SKM-1 treated with dmso at 0.1 percent for 144 hours (cell line): ENCODE measurements at regions not wholly inside any gene's neighbourhood (a gene's known extent, or its start where the extent isn't known, plus 50 kb on each side); places are given as distances from the start of the nearest gene placed in this dataset.

ENCODE experiments used
- DNase-seq: peaks from one replicate; lab custom pipeline; 2025; ENCODE audit not compliant: unreplicated experiment; lab: John Stamatoyannopoulos, UW

GRCh38 chr1:57761628-57762027, 337.8 kb upstream of the DAB1 start:
- no peak for DNase-seq

- no peak for DNase-seq
Measured at GRCh38 chr1:57752843-57753242, 329.0 kb upstream of the DAB1 start.

DNA sequence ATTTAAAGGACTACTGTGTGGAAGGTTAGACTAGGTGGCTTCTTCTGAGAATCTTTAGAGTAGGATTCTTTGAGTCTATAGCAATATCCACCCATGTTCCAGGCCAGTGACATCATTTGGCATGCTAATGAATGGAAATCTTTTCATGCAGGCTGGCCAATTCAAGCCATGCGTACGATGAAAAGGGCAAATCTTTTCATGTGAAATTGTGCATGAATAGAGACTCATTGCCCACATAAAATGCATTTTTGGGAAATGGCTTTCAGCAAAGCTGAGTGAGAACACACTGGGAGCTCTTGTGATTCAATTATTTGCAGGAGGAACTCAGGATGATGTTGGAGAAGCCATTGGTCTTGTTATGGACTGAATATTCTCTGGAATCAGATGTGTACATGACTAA, 324.9 kb upstream of the DAB1 start:
- no peak for DNase-seq

- DNase-seq = no peak
Measured at GRCh38 chr1:57747818-57748217, 324.0 kb upstream of the DAB1 start.

DNA sequence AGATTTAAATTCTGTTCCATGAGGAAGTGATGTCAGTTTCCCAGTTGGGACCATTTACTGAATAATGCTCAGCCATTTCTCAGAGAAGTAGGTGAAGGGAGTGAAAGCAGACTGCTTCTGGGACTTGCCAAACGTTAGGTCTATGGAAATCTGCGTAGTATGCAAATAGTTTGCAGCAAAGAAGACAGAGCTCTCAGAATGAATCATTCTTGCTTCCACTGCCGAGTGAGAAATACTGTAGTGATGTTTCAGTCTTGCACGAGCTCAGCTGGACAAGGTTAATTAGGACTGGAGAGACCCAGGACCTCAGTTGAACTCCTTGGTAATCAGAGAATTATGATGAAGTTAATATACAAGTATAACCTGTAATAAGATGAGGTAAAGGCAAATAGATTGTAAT, 317.7 kb upstream of the DAB1 start:
- DNase-seq = no peak

DNA sequence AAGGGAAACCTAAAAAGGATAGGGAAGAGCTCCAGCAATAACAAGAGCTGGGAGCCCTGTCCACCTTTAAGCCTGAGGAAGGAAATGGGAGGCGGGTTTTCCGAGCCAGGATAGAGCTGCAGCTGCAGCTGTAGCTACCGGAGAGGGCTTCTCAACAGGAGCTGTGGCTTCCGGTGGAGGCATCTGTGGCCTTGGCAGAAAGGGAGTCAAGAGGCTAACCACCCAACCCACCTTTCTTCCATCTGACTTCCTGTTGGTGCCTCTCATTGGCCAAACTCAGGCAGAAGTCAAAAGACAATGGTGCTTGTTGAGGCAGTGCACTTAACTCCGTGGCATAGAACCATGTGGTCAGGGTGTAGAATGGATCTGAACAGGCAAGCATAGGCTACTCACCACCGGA, 313.1 kb upstream of the DAB1 start:
- no peak for DNase-seq

DNA sequence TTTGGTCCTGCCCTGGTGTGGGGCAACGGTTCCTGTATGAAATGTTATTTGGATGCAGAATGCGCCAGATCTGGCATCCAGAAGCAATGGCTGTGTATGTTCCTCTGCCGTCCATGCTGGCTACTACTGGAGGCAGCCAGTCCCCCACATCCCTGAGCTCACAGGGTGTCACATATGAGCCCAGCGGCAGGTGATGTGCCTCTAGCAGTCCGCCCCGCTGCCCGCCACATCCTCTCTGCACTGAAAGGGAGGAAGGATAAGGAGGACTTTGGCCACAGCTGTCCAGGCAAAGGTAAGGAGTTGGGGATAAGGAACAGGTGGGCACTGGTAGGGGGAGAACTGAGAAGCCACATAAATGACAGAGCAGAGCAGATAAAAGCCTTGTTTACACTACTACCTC, 305.3 kb upstream of the DAB1 start:
- DNase-seq = no peak

DNA sequence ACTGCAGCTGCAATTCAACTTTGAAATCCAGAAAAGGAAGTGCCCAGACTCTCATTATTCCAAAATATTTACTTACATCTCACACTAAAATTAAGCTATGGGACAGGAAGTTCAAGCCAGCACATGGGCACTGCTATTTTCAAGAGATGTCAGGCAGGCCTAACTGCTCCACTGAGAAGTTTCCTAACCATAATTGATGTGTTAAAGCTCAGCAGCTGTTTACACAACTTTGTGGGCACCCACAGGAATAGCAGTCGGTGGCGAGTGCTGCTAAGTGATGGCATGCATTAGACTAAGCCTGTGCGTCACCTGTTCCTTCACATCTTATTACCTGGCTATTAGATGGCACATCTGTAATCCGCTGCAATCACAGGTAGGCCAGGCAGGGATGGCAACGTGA, 303.3 kb upstream of the DAB1 start:
- DNase-seq = peak; percentile 19

DNA sequence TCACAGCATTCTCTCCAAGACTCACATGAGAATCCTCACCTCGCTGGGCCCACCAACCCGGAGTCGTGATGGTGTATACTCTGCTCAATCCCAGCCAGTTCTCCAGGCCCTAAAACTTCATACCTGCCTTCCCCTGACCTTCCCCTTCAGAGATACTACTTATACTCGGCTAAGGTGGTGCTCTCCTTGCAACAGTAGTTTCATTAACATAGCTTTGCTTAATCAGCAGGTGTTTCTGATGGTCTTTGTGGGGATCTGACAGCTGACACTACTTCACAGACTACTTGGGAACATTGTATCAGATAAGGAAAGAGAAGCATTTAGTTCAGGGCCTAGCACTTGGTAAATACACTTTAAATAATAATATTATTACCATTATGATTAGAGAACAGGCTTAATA, 301.5 kb upstream of the DAB1 start:
- DNase-seq = no peak

- DNase-seq = no peak
Measured at GRCh38 chr1:57724535-57724934, 300.7 kb upstream of the DAB1 start.

DNA sequence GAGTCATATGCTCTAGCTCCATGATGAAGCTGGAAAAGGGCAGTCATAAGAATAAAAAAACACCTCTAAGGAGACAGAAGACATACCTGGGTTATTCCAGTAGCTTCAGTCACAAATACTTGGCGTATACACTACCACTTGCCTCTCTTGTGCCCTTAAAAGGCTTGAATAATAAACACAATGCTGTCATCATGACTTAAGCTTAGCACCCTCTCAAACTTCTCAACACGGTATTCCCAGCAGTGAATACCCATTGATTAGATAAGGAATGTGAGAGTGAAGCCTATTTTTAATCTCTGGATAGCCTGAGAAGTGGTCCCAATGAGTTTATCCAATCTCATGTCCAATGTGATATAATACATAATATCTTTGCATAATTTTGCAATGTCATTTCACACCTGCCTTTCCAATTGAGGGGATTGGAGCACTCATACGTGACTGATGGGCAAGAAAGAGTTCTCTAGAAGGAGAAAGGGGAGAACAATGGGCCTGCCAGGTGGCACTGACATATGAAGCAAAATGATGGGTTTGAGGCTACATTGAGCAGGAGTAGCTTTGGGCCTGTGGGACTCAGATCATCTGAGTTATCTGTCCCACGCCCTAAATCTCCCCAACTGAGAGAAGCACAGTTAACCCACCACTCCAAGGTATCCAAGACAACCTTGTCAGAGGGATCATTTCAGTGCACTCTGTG, 298.6 kb upstream of the DAB1 start:
- no peak for DNase-seq

DNA sequence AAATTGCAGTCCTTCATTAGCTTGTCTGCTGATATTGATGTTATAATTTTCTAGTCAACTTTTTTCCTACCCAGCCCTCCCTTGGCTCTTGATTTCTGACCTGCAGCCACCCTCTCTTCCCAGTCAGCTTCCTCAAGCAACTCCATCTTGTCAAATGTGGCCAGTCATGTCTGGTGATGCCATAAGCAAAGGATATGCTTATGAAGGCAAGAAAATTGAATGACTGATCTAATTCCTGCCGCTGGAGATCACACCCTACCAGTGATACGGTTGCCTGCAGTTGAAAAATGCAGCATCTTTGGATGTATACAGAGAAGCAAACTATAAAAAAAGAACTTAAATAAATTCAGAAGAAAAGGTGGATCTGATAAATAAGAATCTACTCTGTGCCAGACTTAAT, 297.1 kb upstream of the DAB1 start:
- no peak for DNase-seq

DNA sequence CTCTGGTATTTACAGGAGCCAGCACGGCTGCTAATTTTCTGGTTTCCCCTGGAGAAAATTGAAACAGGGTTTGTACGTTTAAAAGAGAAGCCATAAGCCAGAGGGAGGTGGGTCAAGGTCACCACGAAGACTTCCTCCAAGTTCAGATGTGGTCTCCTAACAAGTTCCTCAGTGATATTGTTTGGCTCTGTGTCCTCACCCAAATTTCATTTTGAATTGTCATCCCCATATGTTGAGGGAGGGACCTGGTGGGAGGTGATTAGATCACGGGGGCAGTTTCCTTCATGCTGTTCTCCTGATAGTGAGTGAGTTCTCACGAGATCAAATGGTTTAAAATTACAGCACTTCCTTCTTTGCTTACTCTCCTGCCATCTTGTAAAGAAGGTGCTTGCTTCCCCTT, 295.4 kb upstream of the DAB1 start:
- no peak for DNase-seq

GRCh38 chr1:57713501-57713900, 289.6 kb upstream of the DAB1 start:
- DNase-seq = no peak

DNA sequence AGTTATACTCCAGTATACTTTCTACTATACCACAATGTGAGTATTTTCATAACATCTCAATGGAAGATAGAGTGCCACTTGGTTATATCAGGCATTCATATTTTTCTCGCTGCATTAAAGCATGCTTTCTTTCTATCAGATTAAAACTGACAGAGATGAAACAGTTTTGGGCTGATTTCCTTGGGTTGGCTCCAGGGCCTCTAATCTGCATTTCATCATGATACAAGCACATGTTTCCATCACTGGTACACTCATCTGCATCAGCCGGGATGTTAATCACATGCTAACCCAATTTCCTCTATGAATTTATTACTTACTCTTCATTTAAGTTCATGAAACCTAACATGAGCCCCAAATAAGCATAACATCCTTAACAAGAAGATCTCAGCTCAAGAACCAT, 289.0 kb upstream of the DAB1 start:
- no peak for DNase-seq

DNA sequence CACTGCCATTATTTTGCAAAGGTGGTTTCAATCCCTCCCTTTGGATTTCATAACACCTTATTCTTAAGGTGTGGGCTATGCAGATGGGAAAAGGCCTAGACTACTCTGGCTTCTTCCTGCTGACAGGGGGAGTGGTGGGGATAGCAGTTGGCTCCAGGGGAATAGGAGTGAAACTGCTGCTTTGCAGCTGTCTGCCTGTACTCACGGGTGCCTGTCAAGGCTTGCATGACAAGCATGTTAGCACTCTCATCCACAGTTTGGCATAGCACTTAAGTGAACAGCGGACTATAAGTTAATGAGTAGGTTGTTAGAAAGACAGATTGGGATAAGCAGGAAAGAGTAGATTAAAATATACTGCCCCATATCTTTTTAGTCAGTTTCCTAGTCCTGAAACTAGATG, 287.5 kb upstream of the DAB1 start:
- DNase-seq = no peak

DNA sequence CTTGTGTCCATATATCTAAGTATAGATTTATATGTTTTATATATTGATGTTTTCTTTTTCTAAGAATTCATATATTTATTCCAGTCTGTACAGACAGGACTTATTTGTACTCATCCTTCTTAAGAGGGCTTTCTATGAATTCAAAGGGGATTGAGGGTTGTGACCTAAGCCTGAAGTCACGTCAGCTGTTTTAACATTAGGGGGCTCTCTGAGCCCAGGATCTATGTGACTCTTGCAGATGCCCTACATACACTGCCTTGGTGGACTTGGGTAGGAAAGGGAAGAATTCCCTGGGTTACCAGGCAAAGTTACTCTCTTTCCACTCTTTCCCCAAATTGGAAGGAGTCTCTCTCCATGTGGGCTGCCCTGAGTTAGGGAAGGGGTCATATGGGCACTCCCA, 283.8 kb upstream of the DAB1 start:
- DNase-seq = no peak

- DNase-seq = no peak
Measured at GRCh38 chr1:57704811-57705210, 281.0 kb upstream of the DAB1 start.

DNA sequence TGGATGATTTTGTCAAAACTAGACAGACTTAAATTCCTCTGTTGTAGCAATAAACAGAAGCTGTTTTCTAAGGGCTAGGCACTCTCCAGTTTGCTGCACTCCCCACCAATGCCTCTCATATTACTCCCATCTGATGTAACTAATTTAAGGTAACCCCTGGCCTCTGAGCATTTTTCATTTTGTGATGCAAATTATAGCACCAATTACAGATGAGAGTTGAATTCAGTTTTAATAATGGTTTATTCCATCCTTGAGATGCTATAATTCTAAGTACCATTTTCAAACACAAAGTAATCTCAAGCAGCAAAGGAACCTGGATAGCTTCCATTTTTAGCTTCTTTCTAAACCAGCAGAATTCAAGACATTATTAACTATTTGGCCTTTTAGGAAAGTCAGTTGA, 280.4 kb upstream of the DAB1 start:
- DNase-seq = no peak

DNA sequence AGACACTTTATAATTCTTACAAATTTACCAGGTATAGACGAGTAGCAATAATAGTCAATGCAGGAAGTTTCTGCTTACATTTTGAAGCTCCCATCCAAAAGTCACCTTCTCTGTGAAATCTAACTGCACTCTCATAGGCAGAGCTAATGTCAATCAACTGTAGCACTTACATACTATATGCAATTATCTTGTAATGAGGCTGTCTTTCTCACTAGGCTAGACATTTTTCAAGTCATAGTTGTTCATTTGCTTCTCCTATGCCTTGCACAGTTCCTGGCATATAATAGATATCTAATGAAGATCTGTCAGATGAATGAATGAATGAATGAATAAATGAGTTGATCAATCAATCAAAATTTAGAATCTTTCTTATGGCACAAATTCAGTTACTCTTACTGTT, 273.0 kb upstream of the DAB1 start:
- DNase-seq = no peak

DNA sequence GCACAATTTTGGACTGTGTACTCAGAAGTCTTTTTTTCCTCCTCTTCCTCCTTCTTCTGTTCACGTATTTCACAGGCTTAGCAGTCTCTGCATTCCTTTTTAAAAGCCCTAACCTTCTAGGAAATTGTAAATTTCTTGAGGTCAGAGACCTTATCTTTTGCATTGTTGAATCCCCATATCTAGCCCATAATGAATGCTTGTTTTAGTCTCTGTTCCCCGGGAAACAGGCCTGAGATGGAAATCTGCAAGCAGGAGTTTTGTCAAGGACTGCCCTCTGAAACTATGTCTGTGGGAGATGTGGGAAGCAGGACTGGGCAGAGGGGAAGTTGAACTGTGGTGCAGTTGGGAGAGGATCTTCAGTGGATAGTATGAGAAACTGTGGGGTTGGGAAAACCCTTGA, 272.2 kb upstream of the DAB1 start:
- DNase-seq = no peak

GRCh38 chr1:57686306-57686705, 262.4 kb upstream of the DAB1 start:
- DNase-seq = no peak

DNA sequence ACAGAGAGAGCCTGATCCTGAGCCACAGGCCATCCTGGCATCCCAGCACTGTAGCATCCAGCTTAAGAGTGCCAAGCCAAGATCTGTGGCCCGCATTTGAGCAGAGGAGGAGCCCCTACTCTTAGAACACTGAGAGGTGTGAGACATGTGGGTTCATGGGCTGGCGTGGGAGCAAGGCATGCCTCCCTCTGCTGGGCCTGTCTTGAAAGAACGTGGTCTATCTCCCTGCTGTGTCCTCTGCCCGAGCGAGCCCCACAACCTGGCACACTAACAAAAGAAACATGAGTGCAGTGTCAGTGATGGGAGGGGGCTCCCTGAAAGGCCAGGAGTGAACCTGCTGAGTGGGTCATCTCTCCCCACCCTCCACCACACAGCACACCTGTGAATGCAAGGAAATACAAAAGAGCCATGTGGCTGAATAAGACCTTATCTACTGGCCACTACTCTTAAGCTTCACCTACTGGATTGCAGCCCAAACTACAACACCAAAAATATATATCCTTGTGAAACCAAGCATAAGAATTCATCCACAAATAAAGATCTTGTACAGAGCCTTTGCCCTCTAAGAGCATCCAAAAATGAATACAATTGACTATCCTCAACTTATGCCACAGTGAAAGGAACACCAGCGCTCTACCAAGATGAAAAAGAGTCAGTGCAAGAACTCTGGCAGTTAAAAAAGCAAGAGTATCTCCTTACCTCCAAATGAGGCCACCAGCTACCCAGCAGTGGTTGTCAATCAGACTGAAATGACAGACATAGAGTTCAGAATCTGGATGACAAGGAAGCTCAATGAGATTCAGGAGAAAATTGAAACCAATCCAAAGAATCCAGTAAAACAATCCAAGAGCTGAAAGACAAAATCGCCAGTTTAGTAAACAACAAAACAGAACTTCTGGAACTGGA, 259.4 kb upstream of the DAB1 start:
- DNase-seq = no peak
